ENCODE measurements at regions not wholly inside any gene's neighbourhood (a gene's known extent, or its start where the extent isn't known, plus 50 kb on each side); places are given as distances from the start of the nearest gene placed in this dataset.
"Not testable (repeated sequence)": the region's sequence is repeated elsewhere in the genome, so short reads cannot be mapped to it uniquely, and the experiment has no call there.

GRCh38 chr9:64367826-64368643, 917.0 kb downstream of the FOXD4L5 start:
- TF ChIP-seq, protein P1, sequence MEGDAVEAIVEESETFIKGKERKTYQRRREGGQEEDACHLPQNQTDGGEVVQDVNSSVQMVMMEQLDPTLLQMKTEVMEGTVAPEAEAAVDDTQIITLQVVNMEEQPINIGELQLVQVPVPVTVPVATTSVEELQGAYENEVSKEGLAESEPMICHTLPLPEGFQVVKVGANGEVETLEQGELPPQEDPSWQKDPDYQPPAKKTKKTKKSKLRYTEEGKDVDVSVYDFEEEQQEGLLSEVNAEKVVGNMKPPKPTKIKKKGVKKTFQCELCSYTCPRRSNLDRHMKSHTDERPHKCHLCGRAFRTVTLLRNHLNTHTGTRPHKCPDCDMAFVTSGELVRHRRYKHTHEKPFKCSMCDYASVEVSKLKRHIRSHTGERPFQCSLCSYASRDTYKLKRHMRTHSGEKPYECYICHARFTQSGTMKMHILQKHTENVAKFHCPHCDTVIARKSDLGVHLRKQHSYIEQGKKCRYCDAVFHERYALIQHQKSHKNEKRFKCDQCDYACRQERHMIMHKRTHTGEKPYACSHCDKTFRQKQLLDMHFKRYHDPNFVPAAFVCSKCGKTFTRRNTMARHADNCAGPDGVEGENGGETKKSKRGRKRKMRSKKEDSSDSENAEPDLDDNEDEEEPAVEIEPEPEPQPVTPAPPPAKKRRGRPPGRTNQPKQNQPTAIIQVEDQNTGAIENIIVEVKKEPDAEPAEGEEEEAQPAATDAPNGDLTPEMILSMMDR (IDR thresholded peaks at IDR 0.05) = not testable (repeated sequence)
- not testable (repeated sequence) for TF ChIP-seq ZFX (IDR thresholded peaks at IDR 0.05; ENCODE audit: borderline replicate concordance)

Data from 22Rv1 (cell line).